ENCODE measurements at regions not wholly inside any gene's neighbourhood (a gene's known extent, or its start where the extent isn't known, plus 50 kb on each side); places are given as distances from the start of the nearest gene placed in this dataset.
"Not testable (repeated sequence)": the region's sequence is repeated elsewhere in the genome, so short reads cannot be mapped to it uniquely, and the experiment has no call there.

DNA sequence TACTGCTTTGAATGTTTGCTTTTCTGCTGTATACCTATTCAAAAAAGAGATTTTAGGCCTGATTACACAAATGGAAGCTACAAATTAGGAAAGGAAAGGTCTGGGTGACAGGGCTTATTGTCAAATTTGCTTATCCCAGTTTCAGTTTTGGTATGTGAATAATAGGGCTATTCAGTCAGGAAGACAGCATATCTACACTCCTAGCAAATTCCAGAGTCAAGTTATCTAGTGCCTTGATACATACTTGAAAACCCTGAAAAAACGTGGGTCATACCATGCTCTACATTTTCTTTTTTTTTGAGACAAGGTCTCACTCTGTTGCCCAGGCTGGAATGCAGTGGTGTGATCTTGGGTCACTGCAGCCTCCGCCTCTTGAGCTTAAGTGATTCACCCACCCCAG, 59.2 kb upstream of the CCDC180 start:
- DNase-seq: not testable (repeated sequence)

DNA sequence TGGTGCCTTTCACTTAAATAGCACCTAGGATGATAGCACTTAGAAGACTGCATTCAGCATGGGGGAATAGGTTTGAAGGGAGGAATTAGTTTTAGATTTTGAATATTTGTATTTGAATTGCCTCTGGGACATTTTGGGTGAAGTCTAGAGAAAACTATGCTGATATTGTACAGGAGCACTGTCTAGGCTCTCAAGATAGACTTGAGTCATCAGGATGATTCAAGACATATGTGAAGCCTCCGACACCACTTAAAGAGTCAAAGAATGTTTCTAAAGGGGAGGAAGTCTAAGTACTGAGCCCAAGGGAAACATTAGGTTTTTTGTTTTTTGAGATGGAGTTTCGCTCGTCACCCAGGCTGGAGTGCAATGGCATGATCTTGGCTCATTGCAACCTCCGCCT, 63.9 kb upstream of the CCDC180 start:
- no peak for DNase-seq

DNA sequence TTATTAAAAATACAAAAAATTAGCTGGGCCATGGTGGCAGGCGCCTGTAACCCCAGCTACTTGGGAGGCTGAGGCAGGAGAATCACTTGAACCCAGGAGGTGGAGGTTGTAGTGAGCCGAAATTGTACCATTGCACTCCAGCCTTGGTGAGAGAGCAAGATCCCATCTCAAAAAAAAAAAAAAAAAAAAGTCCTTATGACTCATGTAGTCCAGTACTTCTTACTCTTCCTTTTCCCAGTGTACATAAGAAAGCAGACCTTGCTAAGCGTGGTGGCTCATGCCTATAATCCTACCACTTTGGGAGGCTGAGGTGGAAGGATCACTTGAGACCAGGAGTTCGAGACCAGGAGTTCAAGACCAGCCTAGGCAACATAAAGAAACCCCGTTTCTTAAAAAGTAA, 66.0 kb upstream of the CCDC180 start:
- DNase-seq: not testable (repeated sequence)

DNA sequence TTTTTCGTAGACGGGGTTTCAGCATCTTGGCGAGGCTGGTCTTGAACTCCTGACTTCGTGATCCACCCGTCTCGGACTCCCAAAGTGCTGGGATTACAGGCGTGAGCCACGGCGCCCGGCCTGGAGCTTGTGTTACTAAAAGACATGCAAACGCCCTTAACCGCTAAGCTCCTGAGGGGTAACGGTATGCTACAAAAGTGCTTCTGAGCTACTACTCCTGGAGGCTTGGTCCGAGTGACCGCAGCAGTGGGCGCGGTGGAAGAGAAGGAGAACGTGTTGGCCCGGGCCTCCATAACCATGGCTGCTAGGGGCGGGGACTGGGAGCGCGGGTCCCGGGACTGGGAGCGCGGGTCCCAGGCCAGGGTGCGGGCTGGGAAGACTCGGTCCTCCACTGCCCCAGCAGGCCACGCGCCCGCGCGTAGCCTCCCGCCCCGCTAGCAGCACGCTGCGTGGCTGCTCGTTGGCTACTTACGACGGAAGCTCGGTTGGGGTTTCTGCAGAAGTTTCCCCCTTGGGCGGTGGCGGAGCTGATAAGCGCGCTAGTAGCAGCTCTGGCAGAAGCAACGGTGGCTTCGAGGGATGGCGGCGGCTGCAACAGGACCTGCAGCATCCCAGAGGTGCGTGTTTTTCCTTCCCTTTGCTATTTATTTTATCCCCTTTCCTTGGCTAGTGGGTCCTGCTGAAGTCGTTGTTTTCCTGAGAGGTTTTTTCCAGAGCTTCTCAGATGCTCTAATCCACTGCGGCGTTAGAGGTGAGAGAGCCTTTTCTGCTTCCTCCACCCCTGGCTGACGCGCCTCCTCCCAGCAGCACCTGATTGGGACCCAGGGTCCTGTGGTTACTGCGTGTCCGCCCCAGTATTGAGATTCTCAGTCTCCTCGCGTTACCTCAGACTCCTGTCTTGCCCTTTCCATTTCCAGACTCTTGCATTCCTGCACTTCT, 69.2 kb upstream of the CCDC180 start:
- DNase-seq: peak; percentile 65 to 68

DNA sequence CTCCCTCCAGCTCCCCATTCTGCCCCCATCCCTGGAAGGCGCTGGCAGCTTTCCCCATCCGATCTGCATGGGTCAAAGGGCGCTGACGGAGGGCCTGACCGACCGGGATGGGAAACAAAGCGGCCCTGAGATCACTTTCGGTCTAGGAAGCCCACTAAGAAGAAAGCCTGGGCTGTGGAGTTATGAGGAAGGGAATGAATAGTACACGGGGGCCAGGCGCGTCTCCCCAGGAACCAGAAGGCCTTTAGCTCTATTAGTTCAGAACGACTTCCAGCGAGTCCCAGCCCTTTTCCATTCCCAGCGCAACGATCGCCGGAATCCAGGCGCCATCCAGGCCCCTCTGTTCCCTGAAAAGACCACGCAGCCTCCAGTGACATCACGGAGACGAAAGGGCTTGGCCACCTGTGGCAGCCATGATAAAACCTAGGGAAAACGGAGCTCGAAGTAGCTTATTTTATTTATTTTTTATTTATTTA, 70.1 kb upstream of the CCDC180 start:
- no peak for DNase-seq

DNA sequence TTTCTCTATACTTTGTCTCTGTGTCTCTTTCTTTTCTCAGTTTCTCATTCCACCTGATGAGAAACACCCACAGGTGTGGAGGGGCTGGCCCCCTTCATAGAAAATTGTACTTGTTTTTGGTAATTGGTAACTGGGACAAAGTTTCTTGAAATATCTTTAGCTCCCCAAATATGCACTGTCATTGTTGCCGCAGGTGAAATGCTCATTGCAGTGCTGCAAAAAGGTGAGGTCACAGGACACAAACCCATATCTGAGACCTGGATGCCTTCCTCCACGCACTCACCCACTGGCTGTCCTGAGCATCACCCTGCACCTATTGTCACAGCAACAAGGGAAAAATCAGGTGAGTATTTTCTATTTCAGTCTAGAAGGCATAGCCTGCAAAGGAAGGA, 74.5 kb upstream of the CCDC180 start:
- not testable (repeated sequence) for DNase-seq

DNA sequence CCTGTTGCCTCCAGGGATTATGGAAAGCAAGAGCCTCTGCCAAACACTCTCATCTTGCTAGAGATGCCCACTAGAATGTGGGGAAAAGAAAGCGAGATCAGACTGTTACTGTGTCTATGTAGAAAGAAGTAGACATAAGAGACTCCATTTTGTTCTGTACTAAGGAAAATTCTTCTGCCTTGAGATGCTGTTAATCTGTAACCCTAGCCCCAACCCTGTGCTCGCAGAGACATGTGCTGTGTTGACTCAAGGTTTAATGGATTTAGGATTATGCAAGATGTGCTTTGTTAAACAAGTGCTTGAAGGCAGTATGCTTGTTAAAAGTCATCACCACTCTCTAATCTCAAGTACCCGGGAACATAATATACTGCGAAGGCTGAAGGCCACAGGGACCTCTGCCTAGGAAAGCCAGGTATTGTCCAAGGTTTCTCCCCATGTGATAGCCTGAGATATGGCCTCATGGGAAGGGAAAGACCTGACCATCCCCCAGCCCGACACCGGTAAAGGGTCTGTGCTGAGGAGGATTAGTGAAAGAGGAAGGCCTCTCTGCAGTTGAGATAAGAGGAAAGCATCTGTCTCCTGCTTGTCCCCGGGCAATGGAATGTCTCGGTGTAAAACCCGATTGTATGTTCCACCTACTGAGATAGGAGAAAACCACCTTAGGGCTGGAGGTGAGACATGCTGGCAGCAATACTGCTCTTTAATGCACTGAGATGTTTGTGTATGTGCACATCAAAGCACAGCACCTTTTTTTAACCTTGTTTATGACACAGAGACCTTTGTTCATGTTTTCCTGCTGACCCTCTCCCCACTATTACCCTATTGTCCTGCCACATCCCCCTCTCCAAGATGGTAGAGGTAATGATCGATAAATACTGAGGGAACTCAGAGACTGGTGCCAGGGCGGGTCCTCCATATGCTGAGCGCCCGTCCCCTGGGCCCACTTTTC, 75.1 kb upstream of the CCDC180 start:
- not testable (repeated sequence) for DNase-seq

DNA sequence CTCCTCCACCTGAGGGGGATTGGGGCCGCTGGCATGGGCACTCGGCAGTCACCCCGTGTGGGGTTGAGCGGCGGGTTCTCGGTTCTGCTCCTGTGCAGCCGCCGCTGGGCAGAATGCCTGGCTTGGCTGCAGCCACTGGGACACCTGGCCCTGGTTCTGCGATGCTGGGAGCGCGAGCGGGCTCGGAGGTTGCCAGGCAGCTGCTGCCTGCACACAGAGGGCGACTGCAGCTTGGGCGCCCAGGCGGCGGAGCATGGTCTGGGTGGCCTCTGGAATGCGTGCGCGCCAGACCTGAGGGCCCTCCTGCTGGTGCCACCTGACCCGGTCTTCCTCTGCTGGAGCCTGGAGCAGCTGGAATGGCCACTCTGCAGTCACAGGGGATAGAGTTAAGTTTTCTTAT, 85.1 kb upstream of the CCDC180 start:
- DNase-seq: not testable (repeated sequence)

DNA sequence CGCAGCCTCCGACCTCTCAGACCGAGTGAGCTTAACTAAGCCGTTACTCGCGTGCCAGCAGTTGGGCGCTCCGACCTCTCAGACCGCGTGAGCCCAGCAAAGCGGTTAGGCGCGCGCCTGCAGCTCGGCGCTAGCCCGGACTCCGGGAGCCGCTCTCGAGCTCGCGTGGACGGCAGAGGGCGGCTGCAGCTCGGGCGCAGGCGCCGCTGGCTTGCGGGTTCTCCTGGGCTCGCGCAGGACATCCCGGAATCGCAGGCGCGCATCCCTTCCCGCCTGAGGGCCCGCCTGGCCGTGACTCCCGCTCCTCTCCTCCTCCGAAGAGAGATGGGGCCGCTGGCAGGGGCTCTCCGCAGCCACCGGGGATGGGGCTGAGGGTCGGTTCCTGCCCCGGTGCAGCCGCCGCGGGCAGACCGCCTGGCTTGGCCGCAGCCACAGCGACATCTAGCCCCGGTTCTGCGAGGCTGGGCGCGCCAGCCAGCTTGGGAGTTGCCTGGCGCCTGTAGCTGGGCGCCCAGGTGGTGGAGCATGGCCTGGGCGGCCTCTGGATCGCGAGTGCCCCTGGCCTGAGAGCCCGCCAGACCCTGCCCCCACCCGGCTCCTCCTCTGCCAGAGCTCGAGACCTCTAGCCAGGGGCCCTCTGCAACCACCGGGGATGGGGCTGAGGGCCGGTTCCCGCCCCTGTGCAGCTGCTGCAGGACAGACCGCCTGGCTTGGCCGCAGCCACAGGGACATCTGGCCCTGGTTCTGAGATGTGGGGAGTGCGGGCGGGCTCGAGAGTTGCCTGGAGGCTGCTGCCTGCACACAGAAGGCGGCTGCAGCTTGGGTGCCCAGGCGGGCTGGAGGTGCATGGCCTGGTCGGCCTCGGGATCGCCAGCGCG, 85.7 kb upstream of the CCDC180 start:
- DNase-seq: peak; percentile 41 to 43

DNA sequence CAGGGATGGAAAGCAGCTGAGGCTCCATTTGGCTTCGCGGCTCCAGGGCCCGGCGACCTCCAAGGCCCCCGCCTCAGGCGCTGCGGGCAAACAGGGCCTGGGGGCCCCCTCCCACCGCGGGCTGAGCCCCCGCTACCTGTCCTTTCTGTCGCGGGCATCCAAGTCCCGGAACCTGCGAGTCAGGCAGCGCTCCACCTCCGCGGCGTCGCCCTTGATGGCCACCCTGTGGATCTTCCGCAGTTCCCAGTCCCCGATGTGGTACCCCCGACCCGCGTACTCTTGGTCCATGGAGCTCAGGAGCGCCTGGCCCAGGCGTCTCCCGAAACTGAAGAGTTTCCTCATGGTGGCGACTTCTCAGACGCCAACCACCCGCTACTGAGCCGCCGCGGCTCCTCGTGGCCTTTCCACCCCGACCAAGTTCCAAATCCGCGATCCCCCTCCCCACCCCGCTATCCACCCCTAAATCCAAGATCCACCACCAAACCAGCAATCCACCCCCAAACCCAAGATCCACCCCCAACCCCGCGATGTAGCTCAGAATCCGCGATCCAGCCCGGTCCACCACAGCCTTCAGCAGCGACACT, 86.5 kb upstream of the CCDC180 start:
- DNase-seq: no peak

DNA sequence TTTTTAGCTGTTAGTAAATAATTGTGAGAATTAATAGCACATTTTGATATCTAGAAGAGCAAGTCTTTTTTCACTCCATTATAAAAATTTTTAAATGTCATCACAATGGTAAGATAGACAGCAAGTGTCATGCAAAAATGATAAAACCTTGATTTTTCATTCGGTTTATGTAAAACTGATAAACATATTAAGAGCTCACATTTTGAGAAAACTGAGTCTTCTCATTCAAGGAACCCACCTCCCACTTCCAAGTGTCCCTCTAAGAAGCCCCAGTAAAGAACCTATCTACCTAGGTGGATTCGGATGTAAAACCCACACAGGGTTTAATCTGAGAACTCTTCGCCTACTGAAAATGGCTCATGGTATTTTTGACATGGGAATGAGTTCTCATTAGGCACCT, 87.1 kb upstream of the CCDC180 start:
- not testable (repeated sequence) for DNase-seq

DNA sequence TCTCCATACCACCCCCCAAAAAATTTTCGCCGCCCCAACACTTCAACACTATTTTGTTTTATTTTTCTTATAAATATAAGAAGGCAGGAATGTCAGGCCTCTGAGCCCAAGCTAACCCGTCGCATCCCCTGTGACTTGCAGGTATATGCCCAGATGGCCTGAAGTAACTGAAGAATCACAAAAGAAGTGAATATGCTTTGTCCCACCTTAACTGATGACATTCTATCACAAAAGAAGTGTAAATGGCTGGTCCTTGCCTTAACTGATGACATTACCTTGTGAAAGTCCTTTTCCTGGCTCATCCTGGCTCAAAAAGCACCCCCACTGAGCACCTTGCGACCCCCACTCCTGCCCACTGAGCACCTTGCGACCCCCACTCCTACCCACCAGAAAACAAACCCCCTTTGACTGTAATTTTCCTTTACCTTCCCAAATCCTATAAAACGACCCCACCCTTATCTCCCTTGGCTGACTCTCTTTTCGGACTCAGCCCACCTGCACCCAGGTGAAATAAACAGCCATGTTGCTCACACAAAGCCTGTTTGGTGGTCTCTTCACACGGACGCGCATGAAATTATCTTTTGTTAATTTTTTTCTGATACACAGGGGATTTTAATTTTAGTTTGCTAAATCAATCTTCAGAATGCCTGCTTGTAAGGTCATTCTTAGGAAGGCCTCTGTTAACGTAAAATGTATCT, 87.9 kb upstream of the CCDC180 start:
- not testable (repeated sequence) for DNase-seq

DNA sequence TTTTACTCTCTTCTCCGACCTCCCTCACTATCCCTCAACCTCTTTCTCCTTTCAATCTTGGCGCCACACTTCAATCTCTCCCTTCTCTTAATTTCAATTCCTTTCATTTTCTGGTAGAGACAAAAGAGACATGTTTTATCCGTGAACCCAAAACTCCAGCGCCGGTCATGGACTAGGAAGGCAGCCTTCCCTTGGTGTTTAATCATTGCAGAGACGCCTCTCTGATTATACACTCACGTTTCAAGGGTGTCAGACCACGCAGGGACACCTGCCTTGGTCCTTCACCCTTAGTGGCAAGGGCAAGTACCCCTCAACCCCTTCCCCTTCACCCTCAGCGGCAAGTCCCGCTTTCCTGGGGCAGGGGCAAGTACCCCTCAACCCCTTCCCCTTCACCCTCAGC, 92.3 kb upstream of the CCDC180 start:
- not testable (repeated sequence) for DNase-seq

DNA sequence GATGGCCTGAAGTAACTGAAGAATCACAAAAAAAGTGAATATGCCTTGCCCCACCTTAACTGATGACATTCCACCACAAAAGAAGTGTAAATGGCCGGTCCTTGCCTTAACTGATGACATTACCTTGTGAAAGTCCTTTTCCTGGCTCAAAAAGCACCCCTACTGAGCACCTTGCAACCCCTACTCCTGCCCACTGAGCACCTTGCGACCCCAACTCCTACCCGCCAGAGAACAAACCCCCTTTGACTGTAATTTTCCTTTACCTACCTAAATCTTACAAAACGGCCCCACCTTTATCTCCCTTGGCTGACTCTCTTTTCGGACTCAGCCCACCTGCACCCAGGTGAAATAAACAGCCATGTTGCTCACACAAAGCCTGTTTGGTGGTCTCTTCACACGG, 92.9 kb upstream of the CCDC180 start:
- not testable (repeated sequence) for DNase-seq

DNA sequence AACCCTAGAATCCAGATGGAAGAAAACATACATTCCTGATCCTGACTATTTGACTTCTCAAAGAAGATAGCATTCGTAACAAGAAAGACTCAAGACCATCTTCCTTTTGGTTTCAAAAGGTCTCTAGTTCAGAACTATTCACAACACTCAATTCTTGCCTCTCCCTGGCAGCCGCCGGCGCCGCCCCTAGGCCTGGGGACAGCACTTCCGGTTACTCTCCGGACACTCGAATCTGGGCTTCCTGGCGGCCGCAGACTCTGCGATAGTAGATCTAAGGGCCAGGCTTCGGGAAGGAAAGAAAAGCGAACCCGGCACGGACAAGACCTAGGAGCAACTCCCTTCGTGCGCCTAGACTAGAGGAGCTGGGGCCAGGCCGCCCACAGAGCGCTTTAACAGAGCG, 107.8 kb upstream of the CCDC180 start:
- DNase-seq: not testable (repeated sequence)

DNA sequence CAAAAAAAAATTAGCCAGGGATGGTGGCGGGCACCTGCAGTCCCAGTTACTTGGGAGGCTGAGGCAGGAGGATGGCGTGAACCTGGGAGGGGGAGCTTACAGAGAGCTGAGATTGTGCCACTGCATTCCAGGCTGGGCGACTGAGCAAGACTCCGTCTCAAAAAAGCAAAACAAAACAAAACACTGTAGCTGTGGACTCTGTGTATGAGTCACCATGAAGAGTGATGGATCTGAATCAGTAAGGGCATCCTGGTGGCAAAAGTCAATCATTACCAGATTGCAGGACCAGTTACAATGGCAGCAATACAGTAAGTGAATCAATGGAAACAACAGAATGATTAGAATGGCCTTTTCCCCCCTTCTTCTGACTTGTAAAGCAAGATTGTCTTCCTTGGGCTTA, 113.7 kb upstream of the CCDC180 start:
- DNase-seq: not testable (repeated sequence)

DNA sequence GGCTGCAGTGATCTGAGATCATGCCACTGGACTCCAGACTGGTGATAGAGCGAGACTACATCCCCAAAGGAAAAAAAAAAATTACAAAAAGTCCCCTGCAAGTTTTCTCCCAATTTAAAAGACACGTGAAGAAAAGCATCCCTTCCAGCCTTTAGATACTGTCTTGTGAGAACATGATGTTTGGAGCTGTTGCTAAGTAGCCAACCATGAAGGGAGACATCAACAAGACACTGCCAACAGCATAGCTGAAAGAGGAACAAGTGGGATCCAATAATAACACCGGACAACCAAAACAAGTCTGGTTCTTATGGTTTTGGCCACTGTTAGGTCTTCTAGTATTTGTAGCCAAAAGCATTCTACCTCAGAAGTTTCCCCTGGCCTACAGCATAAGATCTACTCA, 118.9 kb upstream of the CCDC180 start:
- no peak for DNase-seq

DNA sequence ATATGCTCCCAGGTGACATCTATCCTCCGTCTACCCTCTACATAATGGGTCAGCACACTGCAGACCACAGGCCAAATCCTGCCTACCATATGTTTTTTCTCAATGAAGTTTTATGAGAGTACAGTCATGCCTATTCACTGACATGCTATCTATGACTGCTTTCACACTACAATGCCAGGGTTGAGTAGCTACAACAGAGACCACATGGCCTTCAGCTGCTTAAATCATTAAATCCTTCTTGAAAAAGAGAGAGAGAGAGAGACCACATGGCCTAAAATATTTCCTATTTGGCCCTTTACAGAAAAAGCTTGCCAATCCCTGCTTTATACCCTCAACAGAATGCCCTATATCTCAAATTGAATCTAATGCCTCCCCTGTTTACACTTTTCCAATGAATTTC, 119.8 kb upstream of the CCDC180 start:
- DNase-seq: not testable (repeated sequence)

DNA sequence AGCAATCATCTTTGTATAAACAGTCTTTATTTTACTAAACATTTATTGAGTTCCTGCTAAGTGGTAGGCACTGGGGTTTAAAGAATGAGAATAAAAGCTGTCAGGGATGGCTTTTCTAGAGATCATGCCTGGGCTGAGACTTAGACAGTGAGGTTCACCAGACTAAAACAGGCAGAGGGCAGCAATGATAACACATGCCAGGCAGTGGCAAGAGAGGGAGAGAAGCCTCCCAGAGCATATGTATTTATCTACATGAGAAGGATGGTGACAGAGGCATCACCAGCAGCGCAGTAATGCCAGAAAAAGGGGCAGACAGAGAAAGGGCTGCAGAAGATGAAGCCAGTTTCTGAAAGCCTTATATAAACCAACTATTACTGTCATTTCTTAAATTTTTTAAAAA, 121.0 kb upstream of the CCDC180 start:
- DNase-seq: no peak

DNA sequence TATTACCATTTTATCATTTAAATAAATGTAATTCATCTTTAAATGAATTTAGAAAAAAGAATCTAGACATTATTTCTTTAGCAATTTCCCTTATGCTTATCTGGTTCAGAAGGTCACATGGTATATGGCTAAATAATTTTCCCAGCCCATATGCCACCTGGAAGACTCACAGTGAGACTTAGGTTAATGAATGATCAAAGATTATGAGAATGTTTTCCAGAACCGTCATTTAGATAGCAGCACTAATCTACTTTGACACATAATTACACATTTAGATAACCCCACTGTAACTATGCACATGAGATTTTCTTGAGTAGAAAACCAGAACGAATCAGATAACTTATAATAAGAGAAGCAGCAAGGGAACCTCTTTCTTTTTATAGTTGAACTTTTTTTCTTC, 124.9 kb upstream of the CCDC180 start:
- not testable (repeated sequence) for DNase-seq

DNA sequence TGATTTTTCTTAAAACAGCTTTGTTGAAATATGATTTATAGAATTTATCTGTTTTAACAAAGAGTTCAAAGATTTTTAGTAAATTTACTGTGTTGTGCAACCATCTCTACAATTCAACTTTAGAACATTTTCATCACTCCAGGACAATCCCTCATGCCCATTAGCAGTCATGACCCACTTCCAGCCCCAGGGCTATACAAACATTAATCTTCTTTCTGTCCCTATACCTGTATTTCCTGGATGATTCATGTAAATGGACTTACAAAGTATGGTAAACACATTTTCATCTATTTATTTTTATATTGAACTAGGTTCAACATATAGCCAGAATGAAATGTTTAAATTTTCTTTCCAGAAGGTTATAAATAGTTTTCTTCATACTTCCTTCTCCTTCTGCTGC, 127.8 kb upstream of the CCDC180 start:
- no peak for DNase-seq

Measured in activated CD4-positive, alpha-beta T cell treated with anti-CD3 and anti-CD28 coated beads for 4 hours (primary cell).